ENCODE measurements at regions not wholly inside any gene's neighbourhood (a gene's known extent, or its start where the extent isn't known, plus 50 kb on each side); places are given as distances from the start of the nearest gene placed in this dataset.

DNA sequence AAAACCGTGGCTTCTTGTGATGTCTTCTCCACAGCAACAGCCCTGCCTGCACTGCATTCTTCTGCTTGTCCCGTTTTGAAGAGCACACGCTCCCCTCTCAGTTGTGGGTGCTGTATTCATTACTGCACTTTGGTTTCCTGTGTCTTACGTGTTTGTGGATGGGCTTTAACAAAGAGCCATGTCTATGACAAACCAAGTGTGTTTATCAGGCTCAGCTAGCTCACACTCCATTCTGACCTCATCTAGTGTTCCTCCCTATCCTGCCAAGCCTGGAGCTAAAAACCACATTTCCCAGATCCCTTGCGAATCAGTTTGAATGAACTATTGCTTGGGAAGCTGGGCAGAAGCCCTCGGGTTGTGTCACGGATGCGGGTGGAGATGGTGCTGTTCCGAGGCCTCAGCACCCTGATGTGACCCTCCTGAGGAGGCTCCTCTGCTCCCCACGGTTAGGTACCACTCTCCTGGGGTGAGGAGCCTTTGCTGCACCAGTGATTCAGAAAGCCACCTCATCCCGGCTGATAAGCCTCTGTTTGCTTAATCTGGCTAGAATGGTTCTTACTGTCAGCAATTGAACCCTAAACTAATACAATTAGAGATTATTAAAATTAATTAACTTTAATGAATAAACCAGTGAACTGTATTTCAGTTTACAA lies 116.5 kb downstream of the GALR1 start:
- no peak overlapping the region for H3K27ac ChIP-seq (ENCODE audit: control insufficient read depth, insufficient read depth, low read length)
- no peak overlapping the region for H3K9ac ChIP-seq (ENCODE audit: control insufficient read depth, extremely low read depth, insufficient read depth, low read length)
- H3K9me1 ChIP-seq (ENCODE audit: control insufficient read depth, extremely low read depth, insufficient read depth, low read length): no peaks in the 10 kb centered on the region
- H3K9me3 ChIP-seq (ENCODE audit: control insufficient read depth, low read depth, low read length): peaks cover 2% of the 10 kb centered on the region
- no peak overlapping the region for H3K4me3 ChIP-seq (ENCODE audit: control insufficient read depth in 2 of 3, extremely low read depth in 1 of 3, insufficient read depth in 2 of 3, low read depth in 1 of 3, low read length in 3 of 3)
- no peak overlapping the region for H3K4me2 ChIP-seq (ENCODE audit: control insufficient read depth, extremely low read depth, insufficient read depth, low read depth, low read length)
- no peaks in the 10 kb centered on the region for H4K20me1 ChIP-seq (ENCODE audit: control insufficient read depth, extremely low read depth, insufficient read depth, low read length)
- DNase-seq (ENCODE audit: low read depth, low spot score) (no peak), FAIRE-seq (no peak)
- no peaks in the 10 kb centered on the region for H3K79me2 ChIP-seq (ENCODE audit: control insufficient read depth, insufficient read depth, low read length)
- no peak for TF ChIP-seq EZH2 (IDR thresholded peaks at IDR 0.05; ENCODE audit: low read length)
- TF ChIP-seq, protein P1, sequence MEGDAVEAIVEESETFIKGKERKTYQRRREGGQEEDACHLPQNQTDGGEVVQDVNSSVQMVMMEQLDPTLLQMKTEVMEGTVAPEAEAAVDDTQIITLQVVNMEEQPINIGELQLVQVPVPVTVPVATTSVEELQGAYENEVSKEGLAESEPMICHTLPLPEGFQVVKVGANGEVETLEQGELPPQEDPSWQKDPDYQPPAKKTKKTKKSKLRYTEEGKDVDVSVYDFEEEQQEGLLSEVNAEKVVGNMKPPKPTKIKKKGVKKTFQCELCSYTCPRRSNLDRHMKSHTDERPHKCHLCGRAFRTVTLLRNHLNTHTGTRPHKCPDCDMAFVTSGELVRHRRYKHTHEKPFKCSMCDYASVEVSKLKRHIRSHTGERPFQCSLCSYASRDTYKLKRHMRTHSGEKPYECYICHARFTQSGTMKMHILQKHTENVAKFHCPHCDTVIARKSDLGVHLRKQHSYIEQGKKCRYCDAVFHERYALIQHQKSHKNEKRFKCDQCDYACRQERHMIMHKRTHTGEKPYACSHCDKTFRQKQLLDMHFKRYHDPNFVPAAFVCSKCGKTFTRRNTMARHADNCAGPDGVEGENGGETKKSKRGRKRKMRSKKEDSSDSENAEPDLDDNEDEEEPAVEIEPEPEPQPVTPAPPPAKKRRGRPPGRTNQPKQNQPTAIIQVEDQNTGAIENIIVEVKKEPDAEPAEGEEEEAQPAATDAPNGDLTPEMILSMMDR (optimal IDR thresholded peaks at IDR 0.05 in 1 of 3, IDR thresholded peaks at IDR 0.05 in 1 of 3, conservative IDR thresholded peaks at IDR 0.05 in 1 of 3; ENCODE audit: extremely low read depth in 1 of 3, insufficient read depth in 2 of 3, low read length in 3 of 3): no peak
- dilution Hi-C loops (cut with MboI; ENCODE audit: extremely low pct_ligation_motif_present, low sequenced_read_pairs): no loop called here
- H3K27me3 ChIP-seq (ENCODE audit: control insufficient read depth, extremely low read depth, insufficient read depth, low read length): no peaks in the 10 kb centered on the region
- no peaks in the 10 kb centered on the region for H3K36me3 ChIP-seq (ENCODE audit: control insufficient read depth in 2 of 2, extremely low read depth in 1 of 2, insufficient read depth in 2 of 2, low read length in 2 of 2)
- H2AFZ ChIP-seq (ENCODE audit: control insufficient read depth, low read length): no peak overlapping the region
- H3K4me1 ChIP-seq (ENCODE audit: control insufficient read depth, extremely low read depth, insufficient read depth, low read length): no peaks in the 10 kb centered on the region

DNA sequence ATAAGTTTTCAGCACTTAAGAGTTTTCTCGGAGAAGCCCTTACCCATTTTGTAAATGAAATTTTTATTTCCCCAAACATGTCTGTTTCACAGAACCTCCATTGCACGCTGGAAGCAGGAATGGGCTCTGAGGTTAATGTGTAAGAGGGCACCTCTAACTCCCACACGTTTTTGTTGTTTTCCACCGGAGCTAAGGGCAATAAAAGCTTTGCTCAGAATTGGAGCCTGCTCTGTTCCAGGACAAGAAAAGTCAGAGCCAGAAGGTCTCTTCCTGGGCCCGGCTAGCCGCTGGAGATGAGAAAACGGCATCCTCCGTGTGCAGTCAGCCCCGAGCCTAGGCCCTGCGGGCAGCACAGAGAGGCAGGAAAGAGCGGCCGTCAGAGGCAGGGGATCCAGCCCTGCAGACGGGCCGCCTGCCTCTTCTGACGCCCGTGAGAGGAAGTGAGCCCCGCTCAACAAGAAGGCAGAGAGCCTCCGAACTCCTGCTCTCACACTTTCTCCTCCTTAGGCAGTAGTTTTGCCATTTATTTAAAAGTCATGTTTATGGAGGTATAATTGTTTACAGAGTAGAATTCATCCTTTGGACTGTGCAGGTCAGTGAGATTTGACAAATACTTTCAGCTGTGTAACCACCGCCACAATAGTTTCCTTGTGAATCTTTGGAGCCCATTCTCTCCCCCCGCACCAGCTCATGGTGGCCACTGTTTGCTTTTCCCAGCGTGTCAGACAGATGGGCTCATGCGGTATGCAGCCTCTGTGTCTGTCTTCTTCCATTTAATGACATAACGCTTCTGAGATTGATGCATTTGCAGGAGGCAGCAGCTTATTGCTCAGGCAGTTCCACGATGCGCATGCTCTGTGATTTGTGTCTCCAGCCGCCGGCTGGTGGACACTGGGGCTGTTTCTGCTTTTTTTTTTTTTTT lies 117.3 kb downstream of the GALR1 start:
- no peaks in the 10 kb centered on the region for H3K9me1 ChIP-seq (ENCODE audit: control insufficient read depth, extremely low read depth, insufficient read depth, low read length)
- FAIRE-seq (no peak), DNase-seq (ENCODE audit: low read depth, low spot score) (no peak)
- H3K4me3 ChIP-seq (ENCODE audit: control insufficient read depth in 2 of 3, extremely low read depth in 1 of 3, insufficient read depth in 2 of 3, low read depth in 1 of 3, low read length in 3 of 3): no peak overlapping the region
- no peaks in the 10 kb centered on the region for H4K20me1 ChIP-seq (ENCODE audit: control insufficient read depth, extremely low read depth, insufficient read depth, low read length)
- no peaks in the 10 kb centered on the region for H3K27me3 ChIP-seq (ENCODE audit: control insufficient read depth, extremely low read depth, insufficient read depth, low read length)
- H3K9me3 ChIP-seq (ENCODE audit: control insufficient read depth, low read depth, low read length): peaks cover 2% of the 10 kb centered on the region
- TF ChIP-seq EZH2 (IDR thresholded peaks at IDR 0.05; ENCODE audit: low read length): no peak
- TF ChIP-seq, protein P1 (optimal IDR thresholded peaks at IDR 0.05 in 1 of 3, IDR thresholded peaks at IDR 0.05 in 1 of 3, conservative IDR thresholded peaks at IDR 0.05 in 1 of 3; ENCODE audit: extremely low read depth in 1 of 3, insufficient read depth in 2 of 3, low read length in 3 of 3): no peak
- H3K9ac ChIP-seq (ENCODE audit: control insufficient read depth, extremely low read depth, insufficient read depth, low read length): no peak overlapping the region
- no peak overlapping the region for H3K27ac ChIP-seq (ENCODE audit: control insufficient read depth, insufficient read depth, low read length)
- H3K4me1 ChIP-seq (ENCODE audit: control insufficient read depth, extremely low read depth, insufficient read depth, low read length): no peaks in the 10 kb centered on the region
- no peak overlapping the region for H2AFZ ChIP-seq (ENCODE audit: control insufficient read depth, low read length)
- no peaks in the 10 kb centered on the region for H3K36me3 ChIP-seq (ENCODE audit: control insufficient read depth in 2 of 2, extremely low read depth in 1 of 2, insufficient read depth in 2 of 2, low read length in 2 of 2)
- dilution Hi-C loops (cut with MboI; ENCODE audit: extremely low pct_ligation_motif_present, low sequenced_read_pairs): no loop called here
- H3K79me2 ChIP-seq (ENCODE audit: control insufficient read depth, insufficient read depth, low read length): no peaks in the 10 kb centered on the region
- H3K4me2 ChIP-seq (ENCODE audit: control insufficient read depth, extremely low read depth, insufficient read depth, low read depth, low read length): no peak overlapping the region

All from keratinocyte (primary cell).